Panc1 (cell line): ENCODE measurements at regions not wholly inside any gene's neighbourhood (a gene's known extent, or its start where the extent isn't known, plus 50 kb on each side); places are given as distances from the start of the nearest gene placed in this dataset.

Experiments used
- POLR2AphosphoS5 ChIP-seq: IDR thresholded peaks from 2 replicates; pipeline ENCODE4 v1.6.1; 2012; ENCODE audit warnings: mild to moderate bottlenecking, low read depth, low read length, moderate library complexity
- SIN3A ChIP-seq: IDR thresholded peaks from 2 replicates; pipeline ENCODE4 v1.6.1; 2012; ENCODE audit warnings: low read depth, mild to moderate bottlenecking, low read length, moderate library complexity, borderline replicate concordance; ENCODE audit not compliant: insufficient read depth
- TF ChIP-seq, protein P1 (sequence below): fragments of 450-650 bp; IDR thresholded peaks from 2 replicates; pipeline ENCODE4 v1.5.1; 2017; ENCODE audit warnings: mild to moderate bottlenecking
- TF ChIP-seq, protein P2 (sequence below), 2 experiments: IDR thresholded peaks; 2 replicates each; pipeline ENCODE4 v1.6.1; 2011 to 2012; ENCODE audit warnings: low read depth in 2 of 2, control low read depth in 1 of 2, low read length in 1 of 2, mild to moderate bottlenecking in 1 of 2, moderate library complexity in 1 of 2; ENCODE audit not compliant: insufficient read depth in 1 of 2

DNA sequence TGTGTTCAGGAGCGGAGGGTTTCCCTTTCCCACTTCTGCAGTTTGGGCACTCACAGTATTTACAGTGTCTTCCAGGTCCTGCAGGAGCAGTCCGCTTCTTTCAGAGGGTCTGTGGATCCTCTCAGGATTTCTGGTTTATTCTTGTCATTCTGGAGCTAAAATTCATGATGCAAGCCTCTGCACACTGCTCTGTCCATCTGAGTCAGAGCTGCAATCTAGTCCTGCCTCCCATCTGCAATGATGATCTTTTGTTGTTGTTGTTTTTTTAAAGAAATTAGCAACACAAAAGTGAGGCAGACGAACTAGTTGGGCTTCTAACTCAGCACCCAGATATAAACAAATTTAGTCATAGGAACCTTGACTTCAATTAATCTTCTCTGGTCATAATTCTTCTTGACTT lies 86.5 kb downstream of the DLEU7 start:
- TF ChIP-seq, protein P1, sequence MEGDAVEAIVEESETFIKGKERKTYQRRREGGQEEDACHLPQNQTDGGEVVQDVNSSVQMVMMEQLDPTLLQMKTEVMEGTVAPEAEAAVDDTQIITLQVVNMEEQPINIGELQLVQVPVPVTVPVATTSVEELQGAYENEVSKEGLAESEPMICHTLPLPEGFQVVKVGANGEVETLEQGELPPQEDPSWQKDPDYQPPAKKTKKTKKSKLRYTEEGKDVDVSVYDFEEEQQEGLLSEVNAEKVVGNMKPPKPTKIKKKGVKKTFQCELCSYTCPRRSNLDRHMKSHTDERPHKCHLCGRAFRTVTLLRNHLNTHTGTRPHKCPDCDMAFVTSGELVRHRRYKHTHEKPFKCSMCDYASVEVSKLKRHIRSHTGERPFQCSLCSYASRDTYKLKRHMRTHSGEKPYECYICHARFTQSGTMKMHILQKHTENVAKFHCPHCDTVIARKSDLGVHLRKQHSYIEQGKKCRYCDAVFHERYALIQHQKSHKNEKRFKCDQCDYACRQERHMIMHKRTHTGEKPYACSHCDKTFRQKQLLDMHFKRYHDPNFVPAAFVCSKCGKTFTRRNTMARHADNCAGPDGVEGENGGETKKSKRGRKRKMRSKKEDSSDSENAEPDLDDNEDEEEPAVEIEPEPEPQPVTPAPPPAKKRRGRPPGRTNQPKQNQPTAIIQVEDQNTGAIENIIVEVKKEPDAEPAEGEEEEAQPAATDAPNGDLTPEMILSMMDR, result no peak
- TF ChIP-seq POLR2AphosphoS5, result no peak
- TF ChIP-seq, protein P2, sequence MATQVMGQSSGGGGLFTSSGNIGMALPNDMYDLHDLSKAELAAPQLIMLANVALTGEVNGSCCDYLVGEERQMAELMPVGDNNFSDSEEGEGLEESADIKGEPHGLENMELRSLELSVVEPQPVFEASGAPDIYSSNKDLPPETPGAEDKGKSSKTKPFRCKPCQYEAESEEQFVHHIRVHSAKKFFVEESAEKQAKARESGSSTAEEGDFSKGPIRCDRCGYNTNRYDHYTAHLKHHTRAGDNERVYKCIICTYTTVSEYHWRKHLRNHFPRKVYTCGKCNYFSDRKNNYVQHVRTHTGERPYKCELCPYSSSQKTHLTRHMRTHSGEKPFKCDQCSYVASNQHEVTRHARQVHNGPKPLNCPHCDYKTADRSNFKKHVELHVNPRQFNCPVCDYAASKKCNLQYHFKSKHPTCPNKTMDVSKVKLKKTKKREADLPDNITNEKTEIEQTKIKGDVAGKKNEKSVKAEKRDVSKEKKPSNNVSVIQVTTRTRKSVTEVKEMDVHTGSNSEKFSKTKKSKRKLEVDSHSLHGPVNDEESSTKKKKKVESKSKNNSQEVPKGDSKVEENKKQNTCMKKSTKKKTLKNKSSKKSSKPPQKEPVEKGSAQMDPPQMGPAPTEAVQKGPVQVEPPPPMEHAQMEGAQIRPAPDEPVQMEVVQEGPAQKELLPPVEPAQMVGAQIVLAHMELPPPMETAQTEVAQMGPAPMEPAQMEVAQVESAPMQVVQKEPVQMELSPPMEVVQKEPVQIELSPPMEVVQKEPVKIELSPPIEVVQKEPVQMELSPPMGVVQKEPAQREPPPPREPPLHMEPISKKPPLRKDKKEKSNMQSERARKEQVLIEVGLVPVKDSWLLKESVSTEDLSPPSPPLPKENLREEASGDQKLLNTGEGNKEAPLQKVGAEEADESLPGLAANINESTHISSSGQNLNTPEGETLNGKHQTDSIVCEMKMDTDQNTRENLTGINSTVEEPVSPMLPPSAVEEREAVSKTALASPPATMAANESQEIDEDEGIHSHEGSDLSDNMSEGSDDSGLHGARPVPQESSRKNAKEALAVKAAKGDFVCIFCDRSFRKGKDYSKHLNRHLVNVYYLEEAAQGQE (IDR thresholded peaks at IDR 0.05; ENCODE audit: insufficient read depth in 1 of 2, low read depth in 2 of 2, low read length in 1 of 2), result no peak
- TF ChIP-seq SIN3A, result no peak
